Naive thymus-derived CD4-positive, alpha-beta T cell (primary cell): ENCODE measurements at regions not wholly inside any gene's neighbourhood (a gene's known extent, or its start where the extent isn't known, plus 50 kb on each side); places are given as distances from the start of the nearest gene placed in this dataset.

Experiments
- ATAC-seq: fragments of 150-1000 bp; cut with Tn5 transposase; 2 replicates; pipeline ENCODE4 v1.10.0; 2021; ENCODE audit warnings: mild to moderate bottlenecking, moderate library complexity
- CTCF ChIA-PET: fragments of 350-600 bp; sonication (Branson Sonifier 250); formaldehyde crosslinking; loops from one replicate; lab custom pipeline; 2021; ENCODE audit warnings: antibody characterized with exemption; lab: Charles Lee
- POLR2A ChIA-PET: fragments of 350-600 bp; sonication (Branson Sonifier 250); formaldehyde crosslinking; loops from one replicate; lab custom pipeline; 2021; ENCODE audit warnings: antibody characterized with exemption, inconsistent platforms; lab: Charles Lee
- DNase-seq, 9 donors: peaks; one replicate each; pipeline versions ENCODE4 v3.0.0 to v3.0.0-alpha.2; 2020 to 2022; ENCODE audit warnings: mixed read lengths in 1 of 9
- H3K27ac ChIP-seq: one replicate; pipeline ENCODE4 v1.7.0; 2013; ENCODE audit warnings: mild to moderate bottlenecking, low read depth, low read length, moderate library complexity
- H3K27me3 ChIP-seq, 2 donors: one replicate each; pipeline ENCODE4 v1.7.0; 2013; ENCODE audit warnings: low read length in 2 of 2, mild to moderate bottlenecking in 2 of 2, moderate library complexity in 2 of 2; ENCODE audit not compliant: control insufficient read depth in 2 of 2, insufficient read depth in 2 of 2
- H3K36me3 ChIP-seq, 3 experiments: 1 replicate in 2 of 3; 2 replicates in 1 of 3; pipeline ENCODE4 v1.7.0; 2013; ENCODE audit warnings: low read length in 3 of 3, mild to moderate bottlenecking in 3 of 3, moderate library complexity in 1 of 3; ENCODE audit not compliant: insufficient read depth in 3 of 3, control insufficient read depth in 2 of 3
- H3K4me1 ChIP-seq, 2 donors: one replicate each; pipeline ENCODE4 v1.7.0; 2013; ENCODE audit warnings: low read length in 2 of 2, mild to moderate bottlenecking in 2 of 2, moderate library complexity in 1 of 2; ENCODE audit not compliant: control insufficient read depth in 2 of 2, insufficient read depth in 2 of 2
- H3K4me3 ChIP-seq: 2 replicates; pipeline ENCODE4 v1.7.0; 2013; ENCODE audit warnings: mild to moderate bottlenecking, low read length
- H3K9me3 ChIP-seq, 3 experiments: 1 replicate in 2 of 3; 2 replicates in 1 of 3; pipeline ENCODE4 v1.7.0; 2013; ENCODE audit warnings: low read length in 3 of 3; ENCODE audit not compliant: control insufficient read depth in 2 of 3
- H3K27ac Mint-ChIP-seq, 9 donors: one replicate each; pipeline ENCODE4 v1.8.0; 2020 to 2022; ENCODE audit warnings: mixed read lengths in 9 of 9, mild to moderate bottlenecking in 8 of 9, moderate library complexity in 5 of 9, inconsistent platforms in 2 of 9
- H3K27me3 Mint-ChIP-seq, 5 donors: one replicate each; pipeline ENCODE4 v1.8.0; 2021 to 2022; ENCODE audit warnings: mixed read lengths in 5 of 5, mild to moderate bottlenecking in 1 of 5
- H3K36me3 Mint-ChIP-seq, 5 donors: one replicate each; pipeline ENCODE4 v1.8.0; 2020 to 2022; ENCODE audit warnings: mixed read lengths in 5 of 5, mild to moderate bottlenecking in 3 of 5, inconsistent platforms in 1 of 5
- H3K4me1 Mint-ChIP-seq, 7 donors: one replicate each; pipeline ENCODE4 v1.8.0; 2020 to 2022; ENCODE audit warnings: mixed read lengths in 7 of 7, mild to moderate bottlenecking in 3 of 7, inconsistent platforms in 1 of 7
- H3K4me3 Mint-ChIP-seq, 10 donors: one replicate each; pipeline ENCODE4 v1.8.0; 2020 to 2022; ENCODE audit warnings: mild to moderate bottlenecking in 10 of 10, mixed read lengths in 10 of 10, moderate library complexity in 6 of 10, inconsistent platforms in 2 of 10
- H3K9me3 Mint-ChIP-seq, 11 donors: one replicate each; pipeline ENCODE4 v1.8.0; 2020 to 2022; ENCODE audit warnings: mixed read lengths in 11 of 11, mild to moderate bottlenecking in 4 of 11, inconsistent platforms in 1 of 11, moderate library complexity in 1 of 11
- intact Hi-C, 2 donors: fragments of 100-400 bp; cut with micrococcal nuclease; formaldehyde crosslinking; loops; one replicate each; pipeline ENCODE4 v1.15.1; 2023

DNA sequence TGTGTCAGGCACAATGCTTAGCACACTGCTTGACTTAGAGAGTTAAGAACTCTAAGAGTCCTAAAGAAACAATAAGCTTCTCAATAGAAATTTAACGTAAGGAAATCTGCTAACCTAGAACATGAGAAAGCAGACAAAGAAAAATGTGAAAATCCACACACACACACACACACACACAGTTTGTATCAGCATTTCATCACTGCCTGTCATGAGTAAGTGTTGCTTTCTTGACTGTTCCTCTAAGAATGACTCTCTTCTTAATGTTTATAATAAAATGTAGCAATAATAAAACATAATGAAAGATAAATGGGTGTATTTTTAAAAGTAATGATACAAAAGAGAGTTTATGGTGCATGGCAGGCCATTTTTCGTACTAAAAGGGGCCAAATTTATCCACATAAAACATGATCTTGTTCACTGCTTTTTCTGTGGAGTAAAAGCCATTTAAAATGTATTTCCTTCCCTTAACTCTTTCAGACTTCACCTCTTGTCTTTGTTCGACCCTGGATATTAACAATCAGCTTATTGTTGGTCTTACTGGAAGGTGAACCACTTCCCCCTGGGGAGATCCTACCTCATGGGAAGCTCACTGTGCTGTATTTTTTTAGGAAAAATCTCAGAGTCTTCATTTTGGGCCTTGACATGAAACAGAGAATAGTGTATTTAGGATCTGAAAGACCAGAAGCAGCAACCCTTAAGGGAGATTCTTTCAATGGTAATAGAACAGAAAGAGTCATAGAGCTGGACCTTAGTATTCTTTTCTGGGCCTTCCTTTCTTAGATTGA is 107.3 kb upstream of the ANKRD55 start:
- Histone ChIP-seq H3K4me1 (no peaks in the 10 kb centered on the region), H3K9me3 (peaks cover 0 to 4% (median 0%) of the 10 kb centered on the region in 3 experiments), H3K27me3 (no peaks in the 10 kb centered on the region), H3K36me3 (no peaks in the 10 kb centered on the region), H3K4me3 (no peak overlapping the region), H3K27ac (no peak overlapping the region)
- ChIA-PET CTCF (no interaction called here), POLR2A (interaction anchor here (0.6 to 1.5 kb wide), 5 partner anchors 8 to 249 kb away, joined by 3 to 7 read pairs (median 3); no protein-coding TSS in a partner anchor)
- ATAC-seq (no peak), DNase-seq (no peak)
- H3K27ac Mint-ChIP-seq = no peak overlapping the region
- H3K36me3 Mint-ChIP-seq = peaks cover 4 to 32% (median 8%) of the 10 kb centered on the region in 5 donors
- peaks cover 6 to 32% (median 12%) of the 10 kb centered on the region in 11 donors for H3K9me3 Mint-ChIP-seq
- no peaks in the 10 kb centered on the region for H3K27me3 Mint-ChIP-seq
- no peak overlapping the region for H3K4me3 Mint-ChIP-seq
- intact Hi-C loops = no loop called here
- H3K4me1 Mint-ChIP-seq = peaks cover 7 to 20% (median 10%) of the 10 kb centered on the region in 7 donors

DNA sequence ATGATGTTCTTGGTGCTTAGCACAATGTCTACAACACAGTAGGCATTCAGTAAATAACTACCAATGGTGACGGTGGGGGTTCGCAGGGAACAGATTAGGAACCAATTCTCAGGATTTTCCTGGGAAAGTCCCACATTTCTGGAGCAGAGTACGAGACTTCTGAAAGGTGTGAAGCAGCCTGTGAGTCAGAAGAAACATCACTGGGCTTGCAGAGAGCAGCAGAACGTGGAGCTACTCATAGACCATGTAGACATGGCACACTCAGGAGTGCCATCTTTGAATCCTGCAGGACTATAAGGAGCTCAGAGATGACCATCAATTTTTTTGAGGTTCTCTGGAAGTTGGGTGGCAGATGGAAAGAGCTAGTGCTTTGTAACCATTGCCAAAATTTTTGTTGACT is 106.6 kb upstream of the ANKRD55 start:
- POLR2A ChIA-PET = interaction anchor here (0.9 to 1.5 kb wide), 2 partner anchors 10 to 11 kb away, joined by 3 to 7 read pairs; no protein-coding TSS in a partner anchor

DNA sequence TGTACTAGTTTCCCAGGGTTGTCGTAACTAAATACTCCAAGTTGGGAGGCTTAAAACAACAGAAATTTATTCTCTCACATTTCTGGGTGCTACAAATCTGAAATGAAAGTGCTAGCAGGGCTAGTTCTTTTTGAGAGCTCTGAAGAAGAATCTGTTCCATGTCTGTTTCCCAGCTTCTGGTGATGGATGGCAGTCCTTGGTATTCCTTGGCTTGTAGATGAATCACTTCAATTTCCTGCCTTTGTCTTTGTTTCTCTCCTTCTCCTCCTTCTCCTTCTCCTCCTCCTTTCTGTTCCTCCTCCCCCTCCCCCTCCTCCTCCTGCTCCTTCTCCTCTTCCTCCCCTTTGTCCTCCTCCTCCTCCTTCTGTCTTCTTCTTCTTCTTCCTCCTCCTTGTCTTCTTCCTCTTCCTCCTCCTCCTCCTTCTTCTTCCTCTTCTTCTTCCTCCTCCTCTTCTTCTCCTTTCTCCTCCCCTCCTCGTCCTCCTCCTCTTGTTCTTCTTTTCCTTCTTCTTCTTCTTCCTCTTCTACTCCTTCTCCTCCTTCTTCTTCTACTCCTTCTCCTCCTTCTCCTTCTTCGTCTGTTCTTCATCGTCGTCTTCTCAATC is 104.7 kb upstream of the ANKRD55 start:
- no peak overlapping the region for H3K4me3 Mint-ChIP-seq
- ChIA-PET CTCF (no interaction called here), POLR2A (no interaction called here)
- Histone ChIP-seq H3K36me3 (no peaks in the 10 kb centered on the region), H3K4me1 (no peaks in the 10 kb centered on the region), H3K27me3 (no peaks in the 10 kb centered on the region), H3K9me3 (peaks cover 0 to 10% (median 0%) of the 10 kb centered on the region in 3 experiments), H3K27ac (no peak overlapping the region), H3K4me3 (no peak overlapping the region)
- no peak for DNase-seq
- peaks cover 6 to 17% (median 10%) of the 10 kb centered on the region in 7 donors for H3K4me1 Mint-ChIP-seq
- H3K36me3 Mint-ChIP-seq = peaks cover 6 to 39% (median 10%) of the 10 kb centered on the region in 5 donors
- no peaks in the 10 kb centered on the region for H3K27me3 Mint-ChIP-seq
- no peak overlapping the region for H3K27ac Mint-ChIP-seq
- H3K9me3 Mint-ChIP-seq = peaks cover 10 to 37% (median 19%) of the 10 kb centered on the region in 11 donors
- intact Hi-C loops = no loop called here
- ATAC-seq = no peak

More for the DNA sequence above, 106.6 kb upstream of the ANKRD55 start:
- Histone ChIP-seq H3K4me3 (no peak overlapping the region), H3K36me3 (no peaks in the 10 kb centered on the region), H3K9me3 (peaks cover 0 to 10% (median 0%) of the 10 kb centered on the region in 3 experiments), H3K27ac (no peak overlapping the region), H3K4me1 (no peaks in the 10 kb centered on the region), H3K27me3 (no peaks in the 10 kb centered on the region)
- H3K4me1 Mint-ChIP-seq = peaks cover 7 to 20% (median 10%) of the 10 kb centered on the region in 7 donors
- H3K9me3 Mint-ChIP-seq = peaks cover 10 to 35% (median 17%) of the 10 kb centered on the region in 11 donors
- no peak overlapping the region for H3K27ac Mint-ChIP-seq
- DNase-seq (no peak), ATAC-seq (no peak)
- H3K36me3 Mint-ChIP-seq = peaks cover 6 to 36% (median 10%) of the 10 kb centered on the region in 5 donors
- no peaks in the 10 kb centered on the region for H3K27me3 Mint-ChIP-seq
- no peak overlapping the region for H3K4me3 Mint-ChIP-seq
- CTCF ChIA-PET = no interaction called here
- intact Hi-C loops = no loop called here

DNA sequence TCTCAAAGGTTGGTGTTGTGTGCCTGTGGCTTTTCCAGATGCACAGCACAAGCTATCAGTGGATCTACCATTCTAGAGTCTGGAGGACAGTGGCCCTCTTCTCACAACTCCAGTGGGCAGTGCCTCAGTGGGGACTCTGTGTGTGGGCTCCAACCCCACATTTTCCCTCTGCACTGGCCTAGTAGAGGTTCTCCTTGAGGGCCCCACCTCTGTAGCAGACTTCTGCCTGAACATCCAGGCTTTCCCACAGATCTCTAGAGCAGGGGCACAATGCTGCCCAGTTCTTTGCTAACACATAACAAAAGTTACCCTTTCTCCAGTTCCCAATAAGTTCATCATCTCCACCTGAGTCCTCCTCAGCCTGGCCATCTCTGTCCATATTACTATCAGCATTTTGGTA is 102.1 kb upstream of the ANKRD55 start:
- no peak for ATAC-seq
- Mint-ChIP-seq H3K27me3 (no peaks in the 10 kb centered on the region), H3K9me3 (peaks cover 8 to 39% (median 19%) of the 10 kb centered on the region in 11 donors), H3K4me1 (peaks cover 10 to 28% (median 19%) of the 10 kb centered on the region in 7 donors), H3K27ac (no peak overlapping the region), H3K4me3 (no peak overlapping the region), H3K36me3 (peaks cover 6 to 46% (median 10%) of the 10 kb centered on the region in 5 donors)
- ChIA-PET POLR2A (no interaction called here), CTCF (no interaction called here)
- H3K27ac ChIP-seq = no peak overlapping the region
- H3K27me3 ChIP-seq = no peaks in the 10 kb centered on the region
- H3K4me3 ChIP-seq = no peak overlapping the region
- H3K4me1 ChIP-seq = peaks cover 0 to 6% of the 10 kb centered on the region in 2 donors
- intact Hi-C loops = no loop called here
- DNase-seq = no peak
- H3K36me3 ChIP-seq = no peaks in the 10 kb centered on the region
- H3K9me3 ChIP-seq = peaks cover 0 to 10% (median 0%) of the 10 kb centered on the region in 3 experiments

DNA sequence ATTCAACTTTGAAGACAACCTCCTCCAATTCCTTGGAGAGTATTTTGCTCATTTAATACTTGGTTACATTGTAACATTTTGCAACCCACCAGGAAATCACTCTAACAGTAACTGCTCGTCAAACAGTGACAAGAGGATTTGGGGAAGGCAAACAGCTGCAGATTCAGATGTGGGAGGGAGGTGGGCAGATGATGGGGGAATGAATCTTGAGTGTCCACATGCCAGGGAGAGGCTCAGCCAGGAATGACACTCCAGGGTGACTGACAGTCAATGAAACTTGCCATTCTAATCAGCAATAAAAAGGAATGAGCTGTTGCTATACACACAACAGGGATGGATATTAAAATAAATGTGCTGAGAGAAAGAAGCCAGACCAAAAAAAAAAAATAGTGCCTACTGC is 97.7 kb upstream of the ANKRD55 start:
- ChIA-PET POLR2A (interaction anchor here (0.5 to 1.5 kb wide), 5 partner anchors 10 to 282 kb away, joined by 3 to 7 read pairs (median 4); no protein-coding TSS in a partner anchor), CTCF (interaction anchor here (0.5 to 0.6 kb wide), 2 partner anchors 83 to 228 kb away, joined by 3 read pairs; no protein-coding TSS in a partner anchor)
- Histone ChIP-seq H3K27me3 (no peaks in the 10 kb centered on the region), H3K4me3 (no peak overlapping the region), H3K36me3 (no peaks in the 10 kb centered on the region), H3K27ac (no peak overlapping the region), H3K9me3 (peaks cover 0 to 10% (median 0%) of the 10 kb centered on the region in 3 experiments), H3K4me1 (peaks cover 22 to 46% of the 10 kb centered on the region in 2 donors)
- no peak for ATAC-seq
- Mint-ChIP-seq H3K36me3 (peaks cover 0 to 34% (median 10%) of the 10 kb centered on the region in 5 donors), H3K9me3 (peaks cover 0 to 17% (median 9%) of the 10 kb centered on the region in 11 donors), H3K4me1 (peaks cover 33 to 72% (median 57%) of the 10 kb centered on the region in 7 donors), H3K4me3 (peak overlapping the region in 3 of 10 donors; percentile 1 to 81 (median 30)), H3K27me3 (no peaks in the 10 kb centered on the region), H3K27ac (peak overlapping the region in 8 of 9 donors; percentile 39 to 95 (median 76))
- intact Hi-C loops = no loop called here
- DNase-seq = no peak

DNA sequence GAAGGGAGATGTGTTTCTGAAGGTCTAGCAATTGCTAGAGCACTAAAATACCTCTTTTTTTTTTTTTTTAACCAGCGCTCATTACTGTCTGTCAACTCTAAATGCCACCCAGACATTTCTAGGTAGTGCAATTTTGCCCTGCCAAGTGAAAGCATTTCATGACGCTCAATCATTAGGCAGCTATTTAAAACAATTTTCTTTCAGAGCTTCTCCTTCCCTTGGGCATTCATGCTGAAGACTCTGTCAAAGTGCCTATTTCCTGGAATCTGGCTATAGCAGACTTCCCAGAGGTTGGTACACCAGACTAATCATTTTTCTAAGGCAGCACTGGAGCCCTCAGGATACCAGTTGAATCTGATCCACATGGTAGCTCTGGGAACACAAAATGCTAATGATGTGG is 97.0 kb upstream of the ANKRD55 start:
- H3K9me3 Mint-ChIP-seq = peaks cover 0 to 11% (median 4%) of the 10 kb centered on the region in 11 donors
- ATAC-seq (no peak), DNase-seq (no peak)
- peaks cover 0 to 4% (median 0%) of the 10 kb centered on the region in 3 experiments for H3K9me3 ChIP-seq
- H3K36me3 ChIP-seq = no peaks in the 10 kb centered on the region
- peaks cover 22 to 49% of the 10 kb centered on the region in 2 donors for H3K4me1 ChIP-seq
- H3K27ac ChIP-seq = no peak overlapping the region
- intact Hi-C loops = no loop called here
- H3K27me3 Mint-ChIP-seq = no peaks in the 10 kb centered on the region
- no peak overlapping the region for H3K4me3 ChIP-seq
- no peaks in the 10 kb centered on the region for H3K27me3 ChIP-seq
- H3K27ac Mint-ChIP-seq = peak overlapping the region; percentile 44 to 95 (median 68)
- H3K4me3 Mint-ChIP-seq = peak overlapping the region in 9 of 10 donors; percentile 2 to 81 (median 49)
- H3K36me3 Mint-ChIP-seq = peaks cover 0 to 28% (median 4%) of the 10 kb centered on the region in 5 donors
- peaks cover 33 to 78% (median 63%) of the 10 kb centered on the region in 7 donors for H3K4me1 Mint-ChIP-seq
- CTCF ChIA-PET = interaction anchor here (0.5 kb wide), 1 partner anchor 84 kb away, joined by 3 read pairs; no protein-coding TSS in a partner anchor
- POLR2A ChIA-PET = interaction anchor here (0.5 to 1.5 kb wide), 6 partner anchors 10 to 1751 kb away, joined by 3 to 7 read pairs (median 4); no protein-coding TSS in a partner anchor
